ENCODE measurements at regions not wholly inside any gene's neighbourhood (a gene's known extent, or its start where the extent isn't known, plus 50 kb on each side); places are given as distances from the start of the nearest gene placed in this dataset.

DNA sequence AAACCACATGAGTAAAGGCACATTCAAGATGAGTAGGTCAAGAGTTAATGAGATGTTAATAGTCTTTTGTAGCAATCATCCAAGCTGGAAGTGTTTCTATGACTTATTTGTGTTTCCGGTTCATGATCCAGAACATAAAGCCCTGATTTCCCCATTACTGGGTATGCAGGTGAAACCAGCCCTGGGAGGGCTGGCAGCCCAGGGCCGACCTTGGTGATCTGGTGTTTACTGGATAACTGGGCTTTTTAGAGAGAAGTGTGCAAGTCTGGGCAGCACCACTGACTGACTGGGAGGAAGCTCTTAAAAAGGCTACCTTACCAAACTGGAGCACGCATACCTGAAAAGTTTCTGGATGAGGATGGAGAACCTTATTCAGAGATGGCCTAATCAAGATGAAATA, 431.6 kb upstream of the VRK2 start:
- H3K18ac ChIP-seq (ENCODE audit: insufficient read length, low read depth, low read length): no peak overlapping the region
- no peak overlapping the region for H2BK20ac ChIP-seq (ENCODE audit: low read depth, low read length, poor library complexity, severe bottlenecking)
- H4K8ac ChIP-seq (replicated peaks; ENCODE audit: insufficient read length, low read depth, low read length): no peak overlapping the region
- no peak overlapping the region for H3K27ac ChIP-seq (ENCODE audit: insufficient read length, low read depth, low read length)
- peaks cover under 1 to 3% of the 10 kb centered on the region in 2 experiments; a peak in 3 of 5 replicates for H3K9me3 Mint-ChIP-seq
- no peaks in the 10 kb centered on the region for H3K79me2 ChIP-seq (ENCODE audit: insufficient read depth, low read length)
- no peaks in the 10 kb centered on the region for H3K9me3 ChIP-seq (ENCODE audit: control insufficient read depth, low read depth, low read length)
- H4K5ac ChIP-seq (ENCODE audit: insufficient read length, low read depth, low read length): no peak overlapping the region
- H2BK120ac ChIP-seq (ENCODE audit: low read depth, low read length, poor library complexity, severe bottlenecking): no peak overlapping the region
- no peak overlapping the region for H3K14ac ChIP-seq (ENCODE audit: insufficient read depth, low read length)
- no peaks in the 10 kb centered on the region for H4K20me1 ChIP-seq (ENCODE audit: control insufficient read depth, insufficient read depth, insufficient read length)
- H3K27me3 ChIP-seq (ENCODE audit: insufficient read depth, low read length): no peaks in the 10 kb centered on the region
- H2AFZ ChIP-seq (ENCODE audit: low read length): no peak overlapping the region
- no peak overlapping the region for H3T11ph ChIP-seq (ENCODE audit: low read length)
- no peaks in the 10 kb centered on the region for H3K4me1 ChIP-seq (ENCODE audit: insufficient read depth, low read length)
- no peak overlapping the region for H3K4me2 ChIP-seq (ENCODE audit: insufficient read depth, insufficient read length, low read length)
- H2AK5ac ChIP-seq (ENCODE audit: insufficient read length, low read length): no peak overlapping the region
- WGBS (ENCODE audit: extremely low coverage, insufficient read length, low lambda C conversion rate): no CpG with 5 or more reads among the region's 3 CpGs
- no peak for DNase-seq
- no peak overlapping the region for H2BK15ac ChIP-seq (ENCODE audit: low read depth, low read length)
- no peak overlapping the region for H3K9ac ChIP-seq (ENCODE audit: extremely low read depth, insufficient read length, low read length)
- no peaks in the 10 kb centered on the region for H3K27me3 Mint-ChIP-seq (ENCODE audit: low read depth)
- no peak overlapping the region for H2BK12ac ChIP-seq (ENCODE audit: insufficient read length, low read depth, low read length)
- no peak overlapping the region for H2BK5ac ChIP-seq (ENCODE audit: insufficient read length, low read length)
- H3K23ac ChIP-seq (ENCODE audit: insufficient read length, low read depth, low read length): no peak overlapping the region
- H3K23me2 ChIP-seq (ENCODE audit: insufficient read length, low read depth, low read length, poor library complexity, severe bottlenecking): no peaks in the 10 kb centered on the region
- no peak overlapping the region for H4K91ac ChIP-seq (ENCODE audit: insufficient read length, low read depth, low read length)
- no peak for TF ChIP-seq CTCF (conservative IDR thresholded peaks at IDR 0.05)
- no peak overlapping the region for H3K27ac Mint-ChIP-seq
- H3K79me1 ChIP-seq (ENCODE audit: insufficient read depth, low read depth, low read length, poor library complexity, severe bottlenecking): no peaks in the 10 kb centered on the region
- H3K4me1 Mint-ChIP-seq: peaks cover 0 to 2% of the 10 kb centered on the region in 2 experiments; a peak in 1 of 4 replicates
- H3K4me3 Mint-ChIP-seq: no peak overlapping the region
- H3K56ac ChIP-seq (ENCODE audit: insufficient read length, low read depth, low read length): no peak overlapping the region
- no peak overlapping the region for H3K4ac ChIP-seq (ENCODE audit: low read depth, low read length)
- no peaks in the 10 kb centered on the region; a peak in 1 of 7 replicates for H3K36me3 Mint-ChIP-seq (ENCODE audit: insufficient read depth in 1 of 3, low read depth in 3 of 3)

Data from H9 (cell line).